HuH-7.5 (cell line): ENCODE measurements at regions not wholly inside any gene's neighbourhood (a gene's known extent, or its start where the extent isn't known, plus 50 kb on each side); places are given as distances from the start of the nearest gene placed in this dataset.
"Not testable (repeated sequence)": the region's sequence is repeated elsewhere in the genome, so short reads cannot be mapped to it uniquely, and the experiment has no call there.

ENCODE experiments used
- DNase-seq: peaks from one replicate; pipeline ENCODE4 v3.0.0; 2011; ENCODE audit warnings: low spot score

DNA sequence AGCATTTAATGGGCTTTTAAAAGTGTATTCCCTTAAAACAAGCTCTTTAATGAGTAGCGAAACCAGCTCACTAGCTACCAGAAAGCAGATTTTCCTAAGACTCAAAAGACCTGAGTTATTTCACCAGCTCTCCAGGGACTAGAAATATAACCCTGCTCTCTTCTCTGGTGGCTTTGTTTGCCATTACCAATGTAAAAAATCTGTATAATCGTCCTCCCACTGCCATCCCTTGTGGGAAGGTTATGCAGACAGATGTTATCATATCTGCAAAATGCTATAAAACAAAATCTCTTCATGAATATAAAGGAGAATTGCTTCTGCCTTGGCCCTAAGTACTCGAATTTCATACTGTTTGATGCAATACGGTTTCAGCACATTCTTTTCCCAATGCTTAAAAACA, 335.2 kb downstream of the NUP35 start:
- DNase-seq = no peak

GRCh38 chr2:183463821-183464220, 339.6 kb downstream of the NUP35 start:
- DNase-seq = no peak

GRCh38 chr2:183465048-183465447, 340.8 kb downstream of the NUP35 start:
- DNase-seq = no peak

DNA sequence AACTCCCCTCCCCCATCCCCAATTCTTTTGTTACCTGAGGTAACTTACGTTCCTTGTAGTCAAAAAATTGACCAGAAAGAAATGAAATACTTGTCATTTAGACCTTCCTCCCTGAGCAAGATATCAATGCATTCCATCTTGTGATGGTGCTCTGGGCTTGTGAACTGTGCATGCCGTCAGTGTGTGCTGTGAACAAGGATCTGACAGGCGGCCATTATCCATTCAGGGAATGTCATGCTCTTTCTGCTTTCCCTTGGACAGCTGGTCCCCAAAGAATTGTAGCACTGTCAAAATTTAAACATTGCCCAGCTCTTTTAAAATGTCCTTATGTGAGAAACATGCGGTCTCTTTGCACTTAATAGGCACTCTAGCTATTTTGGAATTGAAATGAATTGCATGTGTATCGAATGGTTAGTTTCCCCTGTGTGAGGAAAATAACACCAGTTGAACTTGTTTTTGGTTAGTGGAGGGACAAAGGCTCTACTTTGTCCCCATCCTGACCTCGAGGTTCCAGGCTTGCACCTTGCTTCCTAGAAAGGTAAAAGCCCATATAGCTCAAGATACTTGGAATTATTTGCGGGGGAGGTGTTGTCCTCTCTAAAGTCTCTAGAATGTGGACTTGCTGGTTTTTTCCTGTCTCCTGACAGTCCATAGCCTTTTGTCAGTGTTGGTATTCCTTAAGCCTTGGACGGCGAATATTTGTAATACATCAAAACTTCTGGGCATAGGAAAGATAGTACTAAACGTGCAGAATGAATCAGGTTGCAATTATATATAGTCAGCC, 350.9 kb downstream of the NUP35 start:
- DNase-seq = no peak

DNA sequence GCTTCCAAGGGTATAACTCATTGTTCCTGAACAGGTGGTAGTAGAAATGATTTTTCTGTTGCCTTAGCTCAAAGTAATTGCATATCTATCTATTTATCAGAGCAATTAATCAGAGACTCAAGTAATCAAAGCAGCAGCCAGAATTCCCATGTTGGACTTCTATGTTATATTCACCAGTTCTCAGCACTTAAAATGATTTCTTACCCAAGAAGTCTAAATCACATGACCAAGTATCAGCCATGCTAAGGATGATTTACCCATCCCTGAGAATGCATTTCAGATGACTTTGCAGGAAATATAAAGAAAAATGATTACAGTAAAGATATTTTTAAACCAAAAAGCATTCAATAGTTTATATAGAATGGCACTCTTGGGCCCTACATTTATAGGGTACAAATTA, 352.2 kb downstream of the NUP35 start:
- DNase-seq = no peak

DNA sequence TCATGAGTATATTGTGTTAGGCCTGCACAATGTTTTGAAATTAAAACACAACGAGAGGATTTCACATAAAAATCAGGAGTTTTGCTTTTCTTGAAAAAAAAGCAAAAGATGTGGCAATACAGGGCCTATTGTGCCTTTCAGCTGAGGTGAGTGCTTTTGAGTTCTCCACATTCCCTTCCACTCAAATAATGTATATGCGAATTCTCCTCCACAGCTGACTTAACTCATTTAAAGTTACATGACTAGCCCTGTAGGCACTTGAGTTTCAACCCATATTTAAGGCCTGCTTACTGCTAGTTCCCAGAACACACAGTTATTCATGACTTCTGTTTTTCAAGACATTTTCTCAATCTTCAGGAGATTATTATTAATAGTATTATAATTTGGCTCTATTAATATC, 353.1 kb downstream of the NUP35 start:
- DNase-seq = no peak

GRCh38 chr2:183478941-183479595, 354.8 kb downstream of the NUP35 start:
- not testable (repeated sequence) for DNase-seq

DNA sequence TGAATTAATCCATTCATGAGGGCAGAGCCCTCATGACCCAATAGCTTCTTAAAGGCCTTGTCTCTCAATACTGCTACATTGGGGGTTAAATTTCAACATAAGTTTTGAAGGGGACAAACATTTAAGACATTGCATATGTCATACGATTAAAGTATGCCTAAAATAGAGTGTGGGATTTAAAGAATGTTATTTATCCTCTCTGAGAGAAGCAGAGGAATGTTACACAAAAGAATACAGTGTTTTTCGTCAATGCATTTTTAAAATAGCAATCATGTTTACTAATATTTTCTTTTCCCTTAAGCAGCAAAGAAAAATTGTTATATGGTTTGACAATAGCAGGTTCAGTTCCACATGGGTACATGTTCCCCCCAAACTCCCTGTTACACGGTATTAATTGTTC, 363.1 kb downstream of the NUP35 start:
- DNase-seq = no peak

DNA sequence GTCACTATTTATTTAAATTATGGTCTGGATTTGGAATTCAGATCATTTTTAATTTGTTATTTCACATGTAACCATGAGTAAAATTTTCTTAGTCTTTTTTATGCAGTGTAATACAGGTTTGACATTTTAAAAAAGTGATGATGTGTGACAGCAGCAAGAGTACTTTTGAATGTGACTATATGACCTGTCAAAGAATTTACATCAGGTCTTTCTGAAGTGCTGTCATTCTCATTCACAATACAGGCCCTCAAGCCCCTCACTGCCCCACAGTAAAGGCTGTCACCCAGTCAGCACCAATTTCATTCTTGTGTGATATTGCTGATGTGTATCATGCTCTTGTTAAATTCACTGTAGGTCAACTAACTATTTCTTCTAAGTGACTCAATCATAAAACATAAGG, 364.2 kb downstream of the NUP35 start:
- no peak for DNase-seq

DNA sequence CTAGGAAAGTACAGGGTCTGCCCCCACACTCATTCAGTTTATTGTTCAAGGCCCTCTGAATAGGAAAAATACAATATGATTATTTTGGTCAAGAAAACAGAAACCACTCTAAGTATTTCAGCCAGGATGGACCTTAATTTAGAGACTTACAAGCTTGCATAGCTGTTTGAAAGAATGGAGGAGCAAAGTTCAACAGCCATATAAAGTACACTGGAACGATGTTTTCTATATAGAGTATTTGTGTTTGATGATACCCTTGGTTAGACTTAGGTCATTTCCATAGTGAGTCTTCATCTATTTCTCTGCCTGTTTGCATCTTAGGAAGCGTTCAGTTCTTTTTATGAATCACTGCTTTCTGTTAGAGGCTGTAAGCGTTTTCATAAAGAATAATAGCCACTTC, 366.2 kb downstream of the NUP35 start:
- no peak for DNase-seq

DNA sequence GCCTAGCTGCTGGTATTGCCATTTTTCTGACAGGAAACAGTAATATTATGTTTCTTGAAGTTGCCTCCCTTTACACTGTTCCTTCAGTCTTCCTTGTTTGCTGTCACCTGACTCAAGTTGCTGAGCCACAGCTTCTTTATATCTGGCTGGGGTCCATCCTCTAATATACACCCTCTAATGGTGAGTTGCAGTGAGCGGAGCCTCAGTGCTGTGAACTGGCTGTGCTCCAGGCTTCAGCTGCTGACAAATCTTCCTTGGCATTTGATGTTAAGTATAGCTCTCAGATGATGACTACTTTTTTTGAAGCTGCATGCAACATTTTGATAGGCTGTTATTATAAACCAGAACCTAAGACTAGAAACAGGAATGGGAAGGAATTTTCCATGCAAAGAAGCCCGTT, 366.7 kb downstream of the NUP35 start:
- no peak for DNase-seq

- no peak for DNase-seq
Observed at GRCh38 chr2:183493040-183493439, 368.8 kb downstream of the NUP35 start.

DNA sequence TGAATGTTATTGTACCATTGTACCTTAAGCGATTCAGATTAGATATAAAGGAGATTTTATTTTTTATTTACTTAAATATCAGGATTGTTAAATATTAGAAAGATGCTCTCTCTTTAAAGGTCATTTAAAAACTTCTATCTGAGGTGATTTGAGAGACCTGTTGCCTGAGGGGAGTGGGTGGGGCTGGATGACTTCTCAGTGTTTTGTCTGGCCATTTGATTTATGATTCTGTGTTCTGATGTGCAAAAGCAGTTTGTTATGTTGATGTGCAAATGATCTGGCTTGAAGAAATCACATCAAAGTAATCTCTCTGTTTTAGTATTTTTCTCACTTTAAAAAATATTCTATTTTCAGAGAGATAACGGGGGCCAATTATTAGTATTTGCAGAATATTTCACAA, 370.8 kb downstream of the NUP35 start:
- DNase-seq = no peak

DNA sequence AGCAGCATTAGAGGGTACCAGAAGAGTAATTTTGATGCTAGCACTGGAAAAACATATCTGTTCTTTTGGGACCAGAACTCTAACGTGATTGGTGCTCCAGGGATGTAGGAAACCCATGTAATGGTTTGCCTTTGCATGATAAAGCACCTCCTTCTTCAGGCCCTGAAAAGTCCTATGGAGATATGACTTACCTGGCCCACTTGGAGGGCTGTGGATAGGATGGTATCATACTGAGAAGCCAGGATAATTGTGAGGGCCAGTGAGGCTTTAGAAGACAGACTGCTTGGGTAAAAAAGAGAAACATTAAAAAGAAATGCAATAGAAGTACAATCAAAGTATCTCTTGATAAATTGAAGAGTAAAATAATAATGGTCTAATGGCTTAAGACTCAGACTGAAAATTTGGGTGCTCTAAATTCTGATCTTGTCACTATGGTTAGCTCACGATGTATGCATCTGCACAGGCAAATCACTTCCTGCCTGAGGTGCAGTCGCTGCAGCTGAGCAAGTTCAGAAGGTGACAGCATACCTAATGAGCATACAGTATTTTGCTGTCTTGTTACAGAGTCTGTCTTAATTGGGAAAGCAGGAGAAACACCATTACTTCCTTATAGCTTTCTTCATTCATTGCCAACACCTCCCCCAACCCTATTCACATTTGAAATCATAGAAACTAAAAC, 371.5 kb downstream of the NUP35 start:
- no peak for DNase-seq

DNA sequence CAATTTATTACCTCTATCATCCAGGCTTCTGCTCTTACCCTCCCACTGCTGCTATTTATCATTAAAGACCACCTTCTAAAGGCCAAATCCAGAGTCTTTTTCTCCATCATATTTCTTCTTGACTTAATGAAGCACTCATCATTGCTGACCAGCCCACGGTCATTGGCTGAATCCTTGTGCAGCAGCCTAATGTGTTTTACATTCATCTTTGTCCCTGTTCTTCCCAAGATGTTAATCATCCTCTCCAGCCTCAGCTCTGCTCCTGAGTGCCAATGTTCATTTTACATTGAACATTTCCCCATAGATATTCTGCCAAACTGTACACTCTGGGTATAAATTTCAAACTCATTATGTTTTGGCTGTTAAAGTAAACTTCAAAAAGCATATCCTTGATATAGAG, 373.6 kb downstream of the NUP35 start:
- DNase-seq = no peak

GRCh38 chr2:183505911-183506310, 381.7 kb downstream of the NUP35 start:
- no peak for DNase-seq

- DNase-seq = no peak
Observed at GRCh38 chr2:183511154-183511553, 386.9 kb downstream of the NUP35 start.

- DNase-seq = no peak
Observed at GRCh38 chr2:183519371-183520056, 395.3 kb downstream of the NUP35 start.

- DNase-seq = no peak
Observed at GRCh38 chr2:183521911-183522310, 397.7 kb downstream of the NUP35 start.

DNA sequence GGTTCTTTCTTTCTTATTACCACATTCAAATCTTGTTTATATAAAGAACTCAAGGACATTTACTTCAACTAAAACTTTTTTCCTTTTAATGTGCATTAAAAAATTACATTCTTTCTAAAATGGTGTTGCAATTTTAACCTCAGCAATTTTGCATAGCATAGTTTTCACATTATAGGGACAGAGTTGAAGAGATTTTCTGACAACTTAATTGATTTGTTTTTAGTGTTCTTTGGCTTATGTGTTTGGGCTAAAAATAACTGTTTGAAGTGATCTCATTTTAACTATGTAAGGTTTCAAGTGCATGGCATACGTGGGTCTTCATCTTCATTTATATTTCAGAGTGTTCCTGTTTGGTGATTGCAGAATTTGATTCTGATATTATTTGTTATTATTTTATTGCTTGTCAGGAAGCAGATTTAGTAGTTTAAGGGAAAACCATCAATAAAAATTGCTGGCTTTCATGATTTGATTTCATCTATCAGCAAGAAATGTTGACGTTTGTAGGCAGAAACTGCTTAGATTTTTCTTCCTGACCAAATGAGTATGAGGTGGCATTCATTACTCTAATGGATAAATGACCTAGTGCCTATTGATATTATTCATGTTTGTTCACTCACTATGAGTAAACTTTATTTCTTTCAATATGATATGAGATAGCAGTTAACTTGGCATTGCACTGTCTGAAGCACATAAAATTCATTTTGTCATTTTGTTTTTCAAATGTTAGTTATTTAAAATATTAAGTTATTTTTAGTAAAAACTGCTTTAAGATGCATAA, 398.4 kb downstream of the NUP35 start:
- no peak for DNase-seq

DNA sequence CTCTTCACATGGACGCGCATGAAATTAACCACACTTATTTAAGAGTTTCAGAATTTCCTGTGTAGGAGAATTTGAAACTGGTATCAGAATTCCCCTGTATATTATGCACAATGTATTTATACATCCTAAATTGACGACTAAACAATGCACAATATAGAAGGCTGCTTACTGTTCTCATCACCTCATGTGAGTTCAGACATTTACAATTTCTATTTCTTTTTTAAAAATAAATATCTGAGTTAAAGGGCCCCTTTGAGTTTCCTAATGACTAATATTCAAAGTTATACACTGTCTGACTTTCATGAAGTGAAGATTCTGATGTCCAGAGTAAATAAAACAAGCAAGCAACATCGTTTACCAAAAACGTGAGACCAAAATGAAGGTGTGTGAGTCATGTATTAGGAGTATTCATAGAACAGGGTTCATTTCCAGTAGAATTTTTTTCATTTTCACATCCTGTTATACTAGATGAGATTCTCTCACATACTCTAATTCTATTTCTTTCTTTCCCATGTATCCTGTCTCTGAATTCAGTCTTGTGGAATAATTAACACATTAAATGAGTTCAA, 406.2 kb downstream of the NUP35 start:
- no peak for DNase-seq

GRCh38 chr2:183532514-183532913, 408.3 kb downstream of the NUP35 start:
- DNase-seq = no peak
